GM12878 (cell line): ENCODE measurements at regions not wholly inside any gene's neighbourhood (a gene's known extent, or its start where the extent isn't known, plus 50 kb on each side); places are given as distances from the start of the nearest gene placed in this dataset.
"Not testable (repeated sequence)": the region's sequence is repeated elsewhere in the genome, so short reads cannot be mapped to it uniquely, and the experiment has no call there.

Experiments
- ATF7 ChIP-seq: fragments of 450-650 bp; IDR thresholded peaks from 2 replicates; pipeline ENCODE4 v1.6.1; 2016; ENCODE audit warnings: low read depth, mild to moderate bottlenecking
- EGR1 ChIP-seq, 2 experiments: IDR thresholded peaks; 1 replicate in 1 of 2; 2 replicates in 1 of 2; pipeline ENCODE4 v1.6.1; 2011 to 2012; ENCODE audit warnings: low read depth in 2 of 2, low read length in 2 of 2, borderline replicate concordance in 1 of 2, mild to moderate bottlenecking in 1 of 2, moderate library complexity in 1 of 2
- POLR2A ChIP-seq: IDR thresholded peaks from 2 replicates; pipeline ENCODE4 v1.6.1; 2011; ENCODE audit warnings: low read depth, mild to moderate bottlenecking, low read length
- POLR2AphosphoS2 ChIP-seq: IDR thresholded peaks from 2 replicates; pipeline ENCODE4 v1.6.1; 2011; ENCODE audit warnings: low read depth, mild to moderate bottlenecking, low read length, improper control_type of control experiment, moderate library complexity
- POLR2AphosphoS5 ChIP-seq: IDR thresholded peaks from 2 replicates; pipeline ENCODE4 v1.6.1; 2011; ENCODE audit warnings: mild to moderate bottlenecking, low read length, inconsistent platforms
- SUZ12 ChIP-seq: fragments of 200-600 bp; sonication (generic); IDR thresholded peaks from one replicate; pipeline ENCODE4 v1.6.1; 2018; ENCODE audit warnings: antibody characterized with exemption, mild to moderate bottlenecking; ENCODE audit not compliant: unreplicated experiment
- TCF12 ChIP-seq: IDR thresholded peaks from 2 replicates; pipeline ENCODE4 v1.6.1; 2011; ENCODE audit warnings: low read depth, mild to moderate bottlenecking, low read length
- YBX1 ChIP-seq: fragments of 450-650 bp; IDR thresholded peaks from 2 replicates; pipeline ENCODE4 v1.6.1; 2016; ENCODE audit warnings: antibody characterized with exemption
- TF ChIP-seq, protein P1 (sequence below), 3 experiments: IDR thresholded peaks in 2 of 3; conservative IDR thresholded peaks in 1 of 3; 2 replicates each; pipeline ENCODE4 v1.5.1; 2011; ENCODE audit warnings: low read depth in 3 of 3, low read length in 3 of 3, mild to moderate bottlenecking in 3 of 3, control low read depth in 2 of 3, moderate library complexity in 2 of 3, inconsistent platforms in 1 of 3, mixed read lengths in 1 of 3; ENCODE audit not compliant: control insufficient read depth in 2 of 3, insufficient read depth in 1 of 3; ENCODE audit errors: extremely low read depth in 1 of 3
- TF ChIP-seq, protein P2 (sequence below): IDR thresholded peaks from 2 replicates; pipeline ENCODE4 v1.6.1; 2011; ENCODE audit warnings: borderline replicate concordance, low read depth, mild to moderate bottlenecking, moderate library complexity, low read length; ENCODE audit not compliant: insufficient read depth, poor library complexity, severe bottlenecking

DNA sequence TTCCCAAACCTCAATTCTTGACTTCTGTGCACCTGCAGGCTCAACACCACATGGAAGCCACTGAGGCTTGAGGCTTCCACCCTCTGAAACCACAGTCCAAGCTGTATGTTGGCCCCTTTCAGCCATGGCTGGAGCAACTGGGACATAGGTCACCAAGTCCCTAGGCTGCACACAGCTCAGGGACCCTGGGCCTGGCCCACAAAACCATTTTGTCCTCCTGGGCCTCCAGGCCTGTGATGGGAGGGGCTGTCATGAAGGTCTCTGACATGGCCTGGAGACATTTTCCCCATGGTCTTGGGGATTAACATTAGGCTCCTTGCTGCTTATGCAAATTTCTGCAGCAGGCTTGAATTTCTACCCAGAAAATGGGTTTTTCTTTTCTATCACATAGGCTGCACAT lies 283.9 kb downstream of the MAP2K6 start:
- TF ChIP-seq POLR2AphosphoS2; YBX1; EGR1 (IDR thresholded peaks at IDR 0.05; ENCODE audit: borderline replicate concordance in 1 of 2, low read depth in 2 of 2, low read length in 2 of 2); TCF12; POLR2A; SUZ12; ATF7; POLR2AphosphoS5: not testable (repeated sequence)
- TF ChIP-seq, protein P1, sequence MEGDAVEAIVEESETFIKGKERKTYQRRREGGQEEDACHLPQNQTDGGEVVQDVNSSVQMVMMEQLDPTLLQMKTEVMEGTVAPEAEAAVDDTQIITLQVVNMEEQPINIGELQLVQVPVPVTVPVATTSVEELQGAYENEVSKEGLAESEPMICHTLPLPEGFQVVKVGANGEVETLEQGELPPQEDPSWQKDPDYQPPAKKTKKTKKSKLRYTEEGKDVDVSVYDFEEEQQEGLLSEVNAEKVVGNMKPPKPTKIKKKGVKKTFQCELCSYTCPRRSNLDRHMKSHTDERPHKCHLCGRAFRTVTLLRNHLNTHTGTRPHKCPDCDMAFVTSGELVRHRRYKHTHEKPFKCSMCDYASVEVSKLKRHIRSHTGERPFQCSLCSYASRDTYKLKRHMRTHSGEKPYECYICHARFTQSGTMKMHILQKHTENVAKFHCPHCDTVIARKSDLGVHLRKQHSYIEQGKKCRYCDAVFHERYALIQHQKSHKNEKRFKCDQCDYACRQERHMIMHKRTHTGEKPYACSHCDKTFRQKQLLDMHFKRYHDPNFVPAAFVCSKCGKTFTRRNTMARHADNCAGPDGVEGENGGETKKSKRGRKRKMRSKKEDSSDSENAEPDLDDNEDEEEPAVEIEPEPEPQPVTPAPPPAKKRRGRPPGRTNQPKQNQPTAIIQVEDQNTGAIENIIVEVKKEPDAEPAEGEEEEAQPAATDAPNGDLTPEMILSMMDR (IDR thresholded peaks at IDR 0.05 in 2 of 3, conservative IDR thresholded peaks at IDR 0.05 in 1 of 3; ENCODE audit: control insufficient read depth in 2 of 3, extremely low read depth in 1 of 3, insufficient read depth in 1 of 3, low read depth in 3 of 3, low read length in 3 of 3): not testable (repeated sequence)
- TF ChIP-seq, protein P2, sequence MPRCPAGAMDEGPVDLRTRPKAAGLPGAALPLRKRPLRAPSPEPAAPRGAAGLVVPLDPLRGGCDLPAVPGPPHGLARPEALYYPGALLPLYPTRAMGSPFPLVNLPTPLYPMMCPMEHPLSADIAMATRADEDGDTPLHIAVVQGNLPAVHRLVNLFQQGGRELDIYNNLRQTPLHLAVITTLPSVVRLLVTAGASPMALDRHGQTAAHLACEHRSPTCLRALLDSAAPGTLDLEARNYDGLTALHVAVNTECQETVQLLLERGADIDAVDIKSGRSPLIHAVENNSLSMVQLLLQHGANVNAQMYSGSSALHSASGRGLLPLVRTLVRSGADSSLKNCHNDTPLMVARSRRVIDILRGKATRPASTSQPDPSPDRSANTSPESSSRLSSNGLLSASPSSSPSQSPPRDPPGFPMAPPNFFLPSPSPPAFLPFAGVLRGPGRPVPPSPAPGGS: not testable (repeated sequence)
